ENCODE measurements at regions not wholly inside any gene's neighbourhood (a gene's known extent, or its start where the extent isn't known, plus 50 kb on each side); places are given as distances from the start of the nearest gene placed in this dataset.

GRCh38 chr3:177474652-177475355 is 277.5 kb upstream of the TBL1XR1 start:
- Histone ChIP-seq H3K27me3 (no peaks in the 10 kb centered on the region), H3K4me1 (replicated peaks in 1 of 2) (no peaks in the 10 kb centered on the region), H3K36me3 (replicated peaks in 1 of 2) (no peaks in the 10 kb centered on the region), H3K27ac (no peak overlapping the region), H3K9me3 (replicated peaks in 1 of 3) (no peaks in the 10 kb centered on the region), H3K4me3 (no peak overlapping the region)
- DNase-seq, result no peak
- intact Hi-C loops (cut with DNase I), result no loop called here
- 91 to 97% (median 93%) methylated on average over 11 of the region's 11 CpGs for WGBS, 4 donors
- TF ChIP-seq CTCF (IDR thresholded peaks at IDR 0.05), result no peak
- TF ChIP-seq POLR2A (IDR thresholded peaks at IDR 0.05), result no peak

- Histone ChIP-seq H3K36me3 (replicated peaks in 1 of 2) (no peaks in the 10 kb centered on the region), H3K27ac (no peak overlapping the region)
- intact Hi-C loops (cut with DNase I), result no loop called here
These were observed 278.0 kb upstream of the TBL1XR1 start for GRCh38 chr3:177475356-177475665.

GRCh38 chr3:177476495-177476894 is 279.2 kb upstream of the TBL1XR1 start:
- DNase-seq, result no peak
- Histone ChIP-seq H3K27me3 (no peaks in the 10 kb centered on the region), H3K36me3 (replicated peaks in 1 of 2) (no peaks in the 10 kb centered on the region), H3K4me1 (replicated peaks in 1 of 2) (no peaks in the 10 kb centered on the region), H3K4me3 (no peak overlapping the region), H3K27ac (no peak overlapping the region), H3K9me3 (replicated peaks in 1 of 3) (no peaks in the 10 kb centered on the region)
- intact Hi-C loops (cut with DNase I), result no loop called here
- 88 to 94% (median 92%) methylated on average over 7 of the region's 7 CpGs for WGBS, 4 donors
- TF ChIP-seq POLR2A (IDR thresholded peaks at IDR 0.05), result no peak
- no peak for TF ChIP-seq CTCF (IDR thresholded peaks at IDR 0.05)

More at GRCh38 chr3:177475356-177475665, 278.0 kb upstream of the TBL1XR1 start:
- no peak for DNase-seq
- Histone ChIP-seq H3K9me3 (replicated peaks in 1 of 3) (no peaks in the 10 kb centered on the region), H3K27me3 (no peaks in the 10 kb centered on the region), H3K4me3 (no peak overlapping the region), H3K4me1 (replicated peaks in 1 of 2) (no peaks in the 10 kb centered on the region)
- WGBS, 4 donors, result 87 to 90% (median 89%) methylated on average over 5 of the region's 5 CpGs
- no peak for TF ChIP-seq POLR2A (IDR thresholded peaks at IDR 0.05)
- TF ChIP-seq CTCF (IDR thresholded peaks at IDR 0.05), result no peak

- Histone ChIP-seq H3K4me3 (no peak overlapping the region), H3K36me3 (replicated peaks in 1 of 2) (no peaks in the 10 kb centered on the region), H3K4me1 (replicated peaks in 1 of 2) (peaks cover 2% of the 10 kb centered on the region in 2 donors), H3K27ac (no peak overlapping the region), H3K27me3 (no peaks in the 10 kb centered on the region), H3K9me3 (replicated peaks in 1 of 3) (no peaks in the 10 kb centered on the region)
- TF ChIP-seq POLR2A (IDR thresholded peaks at IDR 0.05) (no peak), CTCF (IDR thresholded peaks at IDR 0.05) (no peak)
- DNase-seq, result no peak
- WGBS, 4 donors, result 87 to 97% (median 93%) methylated on average over 6 of the region's 6 CpGs
- intact Hi-C loops (cut with DNase I), result no loop called here
These were observed 279.7 kb upstream of the TBL1XR1 start for GRCh38 chr3:177476921-177477435.

All from adrenal gland (tissue), 9 donors.